GM12878 (cell line): ENCODE measurements at regions not wholly inside any gene's neighbourhood (a gene's known extent, or its start where the extent isn't known, plus 50 kb on each side); places are given as distances from the start of the nearest gene placed in this dataset.

Experiments
- ATAC-seq: fragments of 200-7000 bp; cut with Tn5 transposase; 3 replicates; pipeline ENCODE4 v1.9.1; 2020; ENCODE audit warnings: mild to moderate bottlenecking, moderate library complexity
- BruUV-seq: library from RNA; stranded (reverse); fragments of 400-500 nt; replicated peaks from 2 replicates; lab custom pipeline; 2021; lab: Mats Ljungman, UMichigan
- CTCF ChIA-PET: fragments of 300-600 bp; sonication (Branson Sonifier 250); formaldehyde crosslinking; extraction: SDS; loops from one replicate; lab custom pipeline; 2021; ENCODE audit warnings: inconsistent platforms; lab: Yijun Ruan, JAX
- POLR2A ChIA-PET: fragments of 350-600 bp; formaldehyde crosslinking; extraction: SDS; loops from one replicate; lab custom pipeline; 2021; ENCODE audit warnings: inconsistent platforms; lab: Charles Lee
- RAD21 ChIA-PET: fragments of 300-600 bp; sonication (Branson Sonifier 250); formaldehyde crosslinking; loops from one replicate; lab custom pipeline; 2023; ENCODE audit warnings: antibody characterized with exemption; ENCODE audit not compliant: unreplicated experiment; lab: Charles Lee
- SMC1A ChIA-PET: fragments of 300-600 bp; sonication (Branson Sonifier 250); formaldehyde crosslinking; loops from one replicate; lab custom pipeline; 2023; ENCODE audit not compliant: unreplicated experiment, uncharacterized antibody; lab: Charles Lee
- DNase-seq: peaks from one replicate; pipeline ENCODE4 v3.0.0-alpha.2; 2011; ENCODE audit warnings: low read depth, low spot score
- FAIRE-seq: peaks from 3 replicates; lab custom pipeline; 2011; peaks lifted over from hg19 to GRCh38; lab: Jason Lieb, UNC
- H2AFZ ChIP-seq: 2 replicates; pipeline ENCODE4 v1.6.0; 2011; ENCODE audit warnings: low read depth, low read length, control low read depth; ENCODE audit not compliant: control insufficient read depth
- H3K27ac ChIP-seq: 2 replicates; pipeline ENCODE4 v1.5.1; 2011; ENCODE audit warnings: control low read depth; ENCODE audit not compliant: control insufficient read depth, insufficient read depth
- H3K27me3 ChIP-seq, 2 experiments: replicated peaks in 1 of 2; 2 replicates each; pipeline versions ENCODE4 v1.6.0 to v1.6.1; 2011; ENCODE audit warnings: low read length in 1 of 2; ENCODE audit not compliant: control insufficient read depth in 2 of 2, insufficient read depth in 2 of 2
- H3K36me3 ChIP-seq, 2 experiments: 2 replicates each; pipeline ENCODE4 v1.5.1; 2011; ENCODE audit warnings: low read length in 1 of 2; ENCODE audit not compliant: control insufficient read depth in 2 of 2, insufficient read depth in 2 of 2
- H3K4me1 ChIP-seq: 2 replicates; pipeline ENCODE4 v1.6.1; 2011; ENCODE audit warnings: mild to moderate bottlenecking, low read length, moderate library complexity, mixed read lengths; ENCODE audit not compliant: control insufficient read depth, insufficient read depth
- H3K4me2 ChIP-seq: 2 replicates; pipeline ENCODE4 v1.6.0; 2011; ENCODE audit warnings: control low read depth; ENCODE audit not compliant: control insufficient read depth, insufficient read depth
- H3K4me3 ChIP-seq: fragments of 200-600 bp; sonication (generic); 2 replicates; pipeline ENCODE4 v1.5.1; 2016
- H3K79me2 ChIP-seq: 2 replicates; pipeline ENCODE4 v1.6.0; 2011; ENCODE audit warnings: low read length; ENCODE audit not compliant: control insufficient read depth, insufficient read depth
- H3K9ac ChIP-seq: 2 replicates; pipeline ENCODE4 v1.8.0; 2011; ENCODE audit warnings: low read length, control low read depth, mixed read lengths; ENCODE audit not compliant: control insufficient read depth, insufficient read depth
- H3K9me3 ChIP-seq: replicated peaks from 3 replicates; pipeline ENCODE4 v1.5.1; 2011; ENCODE audit warnings: mild to moderate bottlenecking, low read length; ENCODE audit not compliant: control insufficient read depth, insufficient read depth
- H4K20me1 ChIP-seq: 2 replicates; pipeline ENCODE4 v1.6.0; 2011; ENCODE audit not compliant: control insufficient read depth, insufficient read depth
- CEBPB ChIP-seq, 2 experiments: fragments of 150-350 bp in 1 of 2; IDR thresholded peaks; 2 replicates each; pipeline ENCODE4 v1.6.1; 2012 to 2014; ENCODE audit warnings: low read depth in 2 of 2, low read length in 2 of 2, borderline replicate concordance in 1 of 2, inconsistent platforms in 1 of 2
- FOXM1 ChIP-seq: IDR thresholded peaks from 2 replicates; pipeline ENCODE4 v1.6.1; 2012; ENCODE audit warnings: low read depth, mild to moderate bottlenecking, inconsistent platforms, low read length, moderate library complexity
- RAD21 ChIP-seq: IDR thresholded peaks from 2 replicates; pipeline ENCODE4 v1.6.1; 2011; ENCODE audit warnings: mild to moderate bottlenecking, low read depth, low read length, moderate library complexity; ENCODE audit not compliant: insufficient read depth
- RAD51 ChIP-seq: fragments of 450-650 bp; IDR thresholded peaks from 2 replicates; pipeline ENCODE4 v1.6.1; 2016; ENCODE audit warnings: moderate library complexity, mild to moderate bottlenecking, inconsistent platforms
- ZBTB11 ChIP-seq: fragments of 450-650 bp; formaldehyde crosslinking; IDR thresholded peaks from 2 replicates; pipeline ENCODE4 v1.5.0; 2022; ENCODE audit warnings: mild to moderate bottlenecking, missing genetic modification characterization
- WGBS: methylation state at CpG from one replicate; pipeline ENCODE4 v1.1.6; 2016; ENCODE audit warnings: low lambda C conversion rate; ENCODE audit not compliant: insufficient replicate concordance, insufficient coverage; ENCODE audit errors: missing lambda C conversion rate; 5-methylcytosine and 5-hydroxymethylcytosine counted together
- in situ Hi-C: fragments of 300-500 bp; cut with MboI; formaldehyde crosslinking; loops from 9 replicates; pipeline ENCODE4 v1.14.3; 2018; ENCODE audit warnings: mixed read lengths
- intact Hi-C: fragments of 100-400 bp; cut with micrococcal nuclease; formaldehyde crosslinking; loops from one replicate; pipeline ENCODE4 v1.14.2; 2022; ENCODE audit not compliant: unreplicated experiment

GRCh38 chr1:101520302-101520701, 283.5 kb downstream of the S1PR1 start (continued):
- TF ChIP-seq ZBTB11 (CRISPR knock-in tag): no peak
- TF ChIP-seq CEBPB (IDR thresholded peaks at IDR 0.05; ENCODE audit: borderline replicate concordance in 1 of 2, low read depth in 2 of 2, low read length in 2 of 2): no peak
- TF ChIP-seq RAD21: peak; percentile 87
- TF ChIP-seq, all 136 proteins: peak for 3

GRCh38 chr1:101522486-101522885, 285.7 kb downstream of the S1PR1 start:
- Histone ChIP-seq H3K4me2 (no peak overlapping the region), H2AFZ (peak overlapping the region; percentile 5; the same call in 1 of the 2 replicates), H3K9me3 (no peaks in the 10 kb centered on the region; the same call in 2 of the 3 replicates)
- intact Hi-C loops: loop anchor here (10.0 kb wide), 2 partner anchors 242 to 1442 kb away; no protein-coding TSS in a partner anchor
- TF ChIP-seq FOXM1 (no peak), RAD51 (peak; percentile 45)
- TF ChIP-seq, all 136 proteins: peak for 1
- in situ Hi-C loops: loop anchor here (10.0 to 25.0 kb wide), 3 partner anchors 665 to 1440 kb away; no protein-coding TSS in a partner anchor
- ChIA-PET POLR2A (no interaction called here), RAD21 (no interaction called here), SMC1A (interaction anchor here (1.0 to 2.0 kb wide), 4 partner anchors 10 to 45 kb away, joined by 3 to 6 read pairs (median 4); no protein-coding TSS in a partner anchor), CTCF (interaction anchor here (0.9 to 6.7 kb wide), 8 partner anchors 10 to 1448 kb away, joined by 3 to 87 read pairs (median 4); no protein-coding TSS in a partner anchor)
- Histone ChIP-seq H4K20me1 (no peaks in the 10 kb centered on the region), H3K4me1 (no peaks in the 10 kb centered on the region), H3K36me3 (no peaks in the 10 kb centered on the region), H3K27me3 (no peaks in the 10 kb centered on the region), H3K4me3 (no peak overlapping the region), H3K27ac (no peak overlapping the region), H3K9ac (no peak overlapping the region), H3K79me2 (no peaks in the 10 kb centered on the region)
- DNase-seq (no peak), FAIRE-seq (no peak), ATAC-seq (no peak; the same call in 2 of the 3 replicates)
- WGBS: 50% methylated on average over 2 of the region's 2 CpGs
- no TSS peak for BruUV-seq
